ENCODE measurements at regions not wholly inside any gene's neighbourhood (a gene's known extent, or its start where the extent isn't known, plus 50 kb on each side); places are given as distances from the start of the nearest gene placed in this dataset.

GRCh38 chr14:98144964-98145363, 1127.0 kb downstream of the BCL11B start:
- H3K4me3 ChIP-seq, result no peak overlapping the region
- 90% methylated on average over 5 of the region's 5 CpGs for WGBS

GRCh38 chr14:98146416-98146815, 1125.6 kb downstream of the BCL11B start:
- H3K4me1 ChIP-seq (replicated peaks), result no peaks in the 10 kb centered on the region
- no peaks in the 10 kb centered on the region for H3K27me3 ChIP-seq (replicated peaks; ENCODE audit: insufficient read depth)
- TF ChIP-seq POLR2AphosphoS5 (IDR thresholded peaks at IDR 0.05) (no peak), POLR2A (IDR thresholded peaks at IDR 0.05) (no peak), CTCF (IDR thresholded peaks at IDR 0.05) (no peak)
- 88% methylated on average over 5 of the region's 5 CpGs for WGBS
- H3K9me3 ChIP-seq, result no peaks in the 10 kb centered on the region
- H3K4me3 ChIP-seq, result no peak overlapping the region
- H3K36me3 ChIP-seq, result no peaks in the 10 kb centered on the region
- DNase-seq (ENCODE audit: low spot score), result no peak
- H3K27ac ChIP-seq, result no peak overlapping the region
- intact Hi-C loops (cut with DNase I), result no loop called here

More at GRCh38 chr14:98144964-98145363, 1127.0 kb downstream of the BCL11B start:
- Histone ChIP-seq H3K27ac (no peak overlapping the region), H3K36me3 (no peaks in the 10 kb centered on the region), H3K4me1 (replicated peaks) (no peaks in the 10 kb centered on the region), H3K9me3 (no peaks in the 10 kb centered on the region), H3K27me3 (replicated peaks; ENCODE audit: insufficient read depth) (no peaks in the 10 kb centered on the region)
- intact Hi-C loops (cut with DNase I), result no loop called here
- no peak for DNase-seq (ENCODE audit: low spot score)
- no peak for TF ChIP-seq CTCF (IDR thresholded peaks at IDR 0.05)
- no peak for TF ChIP-seq POLR2AphosphoS5 (IDR thresholded peaks at IDR 0.05)
- no peak for TF ChIP-seq POLR2A (IDR thresholded peaks at IDR 0.05)

GRCh38 chr14:98154254-98154653, 1117.7 kb downstream of the BCL11B start:
- Histone ChIP-seq H3K27me3 (replicated peaks; ENCODE audit: insufficient read depth) (no peaks in the 10 kb centered on the region), H3K36me3 (no peaks in the 10 kb centered on the region), H3K9me3 (no peaks in the 10 kb centered on the region), H3K4me1 (replicated peaks) (no peaks in the 10 kb centered on the region), H3K27ac (no peak overlapping the region), H3K4me3 (no peak overlapping the region)
- DNase-seq (ENCODE audit: low spot score), result no peak
- TF ChIP-seq POLR2A (IDR thresholded peaks at IDR 0.05) (no peak), POLR2AphosphoS5 (IDR thresholded peaks at IDR 0.05) (no peak), CTCF (IDR thresholded peaks at IDR 0.05) (no peak)
- 95% methylated on average over 4 of the region's 4 CpGs for WGBS
- intact Hi-C loops (cut with DNase I), result no loop called here

- intact Hi-C loops (cut with DNase I), result no loop called here
- Histone ChIP-seq H3K36me3 (no peaks in the 10 kb centered on the region), H3K27me3 (replicated peaks; ENCODE audit: insufficient read depth) (no peaks in the 10 kb centered on the region), H3K9me3 (no peaks in the 10 kb centered on the region), H3K4me1 (replicated peaks) (no peaks in the 10 kb centered on the region), H3K4me3 (no peak overlapping the region), H3K27ac (no peak overlapping the region)
- TF ChIP-seq POLR2AphosphoS5 (IDR thresholded peaks at IDR 0.05) (no peak), POLR2A (IDR thresholded peaks at IDR 0.05) (no peak), CTCF (IDR thresholded peaks at IDR 0.05) (no peak)
- no peak for DNase-seq (ENCODE audit: low spot score)
- WGBS, result 71% methylated on average over 8 of the region's 8 CpGs
Measured at GRCh38 chr14:98156411-98156810, 1115.6 kb downstream of the BCL11B start.

GRCh38 chr14:98160901-98161300, 1111.1 kb downstream of the BCL11B start:
- Histone ChIP-seq H3K27me3 (replicated peaks; ENCODE audit: insufficient read depth) (no peaks in the 10 kb centered on the region), H3K4me1 (replicated peaks) (no peaks in the 10 kb centered on the region), H3K9me3 (no peaks in the 10 kb centered on the region), H3K27ac (peak overlapping the region in 1 of 2 donors; percentile 45), H3K4me3 (no peak overlapping the region), H3K36me3 (no peaks in the 10 kb centered on the region)
- intact Hi-C loops (cut with DNase I), result no loop called here
- WGBS, result 36% methylated on average over 9 of the region's 9 CpGs
- DNase-seq (ENCODE audit: low spot score), result no peak
- TF ChIP-seq POLR2A (IDR thresholded peaks at IDR 0.05), result no peak
- no peak for TF ChIP-seq CTCF (IDR thresholded peaks at IDR 0.05)
- no peak for TF ChIP-seq POLR2AphosphoS5 (IDR thresholded peaks at IDR 0.05)

Measured in prostate gland (tissue), 2 donors.